Right atrium auricular region (tissue), 2 donors: ENCODE measurements at regions not wholly inside any gene's neighbourhood (a gene's known extent, or its start where the extent isn't known, plus 50 kb on each side); places are given as distances from the start of the nearest gene placed in this dataset.

ENCODE experiments used
- DNase-seq: peaks from one replicate; pipeline ENCODE4 v3.0.0-alpha.2; 2019; ENCODE audit warnings: low spot score
- H3K27ac ChIP-seq, 2 donors: fragments of 200-600 bp; sonication (generic); 1 replicate in 1 of 2; 2 replicates in 1 of 2; pipeline ENCODE4 v1.5.1; 2016 to 2019
- H3K27me3 ChIP-seq, 2 donors: fragments of 200-600 bp; sonication (generic); one replicate each; pipeline versions ENCODE4 v1.5.1 to v1.6.0; 2017 to 2019
- H3K36me3 ChIP-seq: fragments of 200-600 bp; sonication (generic); one replicate; pipeline ENCODE4 v1.5.1; 2016
- H3K4me1 ChIP-seq, 2 donors: fragments of 200-600 bp; sonication (generic); one replicate each; pipeline versions ENCODE4 v1.5.1 to v1.6.0; 2017 to 2019
- H3K4me3 ChIP-seq, 2 donors: fragments of 200-600 bp; sonication (generic); 1 replicate in 1 of 2; 2 replicates in 1 of 2; pipeline ENCODE4 v1.5.1; 2017 to 2019; ENCODE audit warnings: mild to moderate bottlenecking in 1 of 2, moderate library complexity in 1 of 2
- H3K9me3 ChIP-seq, 2 donors: fragments of 200-600 bp; sonication (generic); one replicate each; pipeline ENCODE4 v1.5.1; 2019
- CTCF ChIP-seq, 2 donors: fragments of 200-600 bp; sonication (generic); IDR thresholded peaks; one replicate each; pipeline ENCODE4 v1.5.1; 2019; ENCODE audit warnings: antibody characterized with exemption in 2 of 2

- no peak overlapping the region for H3K27ac ChIP-seq
- H3K27me3 ChIP-seq, result no peaks in the 10 kb centered on the region
- no peak for DNase-seq
- H3K36me3 ChIP-seq, result no peaks in the 10 kb centered on the region
- no peak for TF ChIP-seq CTCF (IDR thresholded peaks at IDR 0.05)
- no peaks in the 10 kb centered on the region for H3K4me1 ChIP-seq
- H3K4me3 ChIP-seq, result no peak overlapping the region
- no peaks in the 10 kb centered on the region for H3K9me3 ChIP-seq
Observed at GRCh38 chr1:95730986-95731385, 497.0 kb downstream of the RWDD3 start.

GRCh38 chr1:95731466-95731865, 497.5 kb downstream of the RWDD3 start:
- Histone ChIP-seq H3K27ac (no peak overlapping the region), H3K4me1 (no peaks in the 10 kb centered on the region), H3K27me3 (no peaks in the 10 kb centered on the region), H3K4me3 (no peak overlapping the region), H3K36me3 (no peaks in the 10 kb centered on the region), H3K9me3 (no peaks in the 10 kb centered on the region)
- no peak for TF ChIP-seq CTCF (IDR thresholded peaks at IDR 0.05)
- DNase-seq, result no peak

- Histone ChIP-seq H3K36me3 (no peaks in the 10 kb centered on the region), H3K27me3 (no peaks in the 10 kb centered on the region), H3K27ac (no peak overlapping the region), H3K9me3 (peaks cover 0 to 8% of the 10 kb centered on the region in 2 donors), H3K4me1 (no peaks in the 10 kb centered on the region), H3K4me3 (no peak overlapping the region)
- no peak for TF ChIP-seq CTCF (IDR thresholded peaks at IDR 0.05)
- no peak for DNase-seq
Observed at GRCh38 chr1:95733031-95733430, 499.0 kb downstream of the RWDD3 start.

GRCh38 chr1:95733671-95734070, 499.7 kb downstream of the RWDD3 start:
- no peak for DNase-seq
- no peak for TF ChIP-seq CTCF (IDR thresholded peaks at IDR 0.05)
- H3K4me1 ChIP-seq, result no peaks in the 10 kb centered on the region

GRCh38 chr1:95734560-95734959, 500.6 kb downstream of the RWDD3 start:
- no peaks in the 10 kb centered on the region for H3K36me3 ChIP-seq
- no peaks in the 10 kb centered on the region for H3K4me1 ChIP-seq
- H3K27ac ChIP-seq, result no peak overlapping the region
- no peak for TF ChIP-seq CTCF (IDR thresholded peaks at IDR 0.05)
- no peak overlapping the region for H3K4me3 ChIP-seq
- H3K9me3 ChIP-seq, result peaks cover 0 to 11% of the 10 kb centered on the region in 2 donors
- no peaks in the 10 kb centered on the region for H3K27me3 ChIP-seq
- no peak for DNase-seq

More at GRCh38 chr1:95733671-95734070, 499.7 kb downstream of the RWDD3 start:
- Histone ChIP-seq H3K27me3 (no peaks in the 10 kb centered on the region), H3K4me3 (no peak overlapping the region), H3K9me3 (peaks cover 0 to 9% of the 10 kb centered on the region in 2 donors), H3K27ac (no peak overlapping the region), H3K36me3 (no peaks in the 10 kb centered on the region)

GRCh38 chr1:95742591-95743089, 508.6 kb downstream of the RWDD3 start:
- no peak for TF ChIP-seq CTCF (IDR thresholded peaks at IDR 0.05)
- DNase-seq, result no peak
- Histone ChIP-seq H3K9me3 (peaks cover 0 to 16% of the 10 kb centered on the region in 2 donors), H3K27me3 (no peaks in the 10 kb centered on the region), H3K27ac (no peak overlapping the region), H3K4me3 (no peak overlapping the region), H3K36me3 (no peaks in the 10 kb centered on the region), H3K4me1 (no peaks in the 10 kb centered on the region)
